Cardiac septum (tissue), 1 donor: ENCODE measurements at regions not wholly inside any gene's neighbourhood (a gene's known extent, or its start where the extent isn't known, plus 50 kb on each side); places are given as distances from the start of the nearest gene placed in this dataset.

ENCODE experiments used
- DNase-seq: peaks from one replicate; pipeline ENCODE4 v3.0.0-alpha.2; 2020; ENCODE audit warnings: low spot score
- intact Hi-C: fragments of 100-400 bp; cut with DNase I; formaldehyde crosslinking; loops from one replicate; pipeline ENCODE4 v1.14.0; 2022
- donor health status: DM: no; HTN: no; CAD: no.

DNA sequence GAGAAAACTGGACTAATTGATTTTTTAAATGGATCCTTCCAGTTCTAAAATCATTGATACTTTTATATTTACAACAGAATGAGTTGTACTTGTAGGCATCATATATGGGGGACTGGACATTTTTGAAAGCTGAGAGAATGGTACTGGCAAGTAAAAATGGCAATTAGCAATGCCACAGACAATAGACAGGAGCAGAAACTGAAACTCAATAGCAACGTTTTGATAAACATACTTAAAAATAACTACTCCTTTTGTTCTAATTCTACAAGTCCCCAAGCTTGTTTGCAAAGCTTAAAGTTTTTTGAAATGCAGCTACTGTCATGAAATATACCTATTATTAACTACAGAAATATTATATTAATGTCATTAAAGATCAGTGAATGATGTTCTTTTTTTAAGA, 52.8 kb upstream of the FBXL7 start:
- no peak for DNase-seq
- intact Hi-C loops: no loop called here

GRCh38 chr5:15446552-15446951, 53.4 kb upstream of the FBXL7 start:
- no peak for DNase-seq
- intact Hi-C loops: no loop called here

DNA sequence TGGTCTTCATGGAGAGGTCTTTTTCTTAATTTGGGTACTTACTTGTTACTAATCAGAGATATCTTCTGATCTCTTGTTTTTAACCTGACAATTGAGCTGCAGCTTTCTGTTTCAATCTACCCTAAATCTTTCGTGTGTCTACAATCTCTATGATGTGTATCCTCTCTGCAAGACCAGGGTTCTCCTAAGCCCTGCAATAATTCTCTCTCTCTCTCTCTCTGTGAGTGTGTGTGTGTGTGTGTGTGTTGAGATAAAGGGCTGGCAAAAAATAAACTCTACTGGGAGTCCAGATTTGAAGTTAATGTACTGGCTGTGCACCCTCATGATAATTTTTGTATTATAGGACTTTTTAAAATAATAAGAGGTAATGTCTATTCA, 57.8 kb upstream of the FBXL7 start:
- intact Hi-C loops: no loop called here
- no peak for DNase-seq

DNA sequence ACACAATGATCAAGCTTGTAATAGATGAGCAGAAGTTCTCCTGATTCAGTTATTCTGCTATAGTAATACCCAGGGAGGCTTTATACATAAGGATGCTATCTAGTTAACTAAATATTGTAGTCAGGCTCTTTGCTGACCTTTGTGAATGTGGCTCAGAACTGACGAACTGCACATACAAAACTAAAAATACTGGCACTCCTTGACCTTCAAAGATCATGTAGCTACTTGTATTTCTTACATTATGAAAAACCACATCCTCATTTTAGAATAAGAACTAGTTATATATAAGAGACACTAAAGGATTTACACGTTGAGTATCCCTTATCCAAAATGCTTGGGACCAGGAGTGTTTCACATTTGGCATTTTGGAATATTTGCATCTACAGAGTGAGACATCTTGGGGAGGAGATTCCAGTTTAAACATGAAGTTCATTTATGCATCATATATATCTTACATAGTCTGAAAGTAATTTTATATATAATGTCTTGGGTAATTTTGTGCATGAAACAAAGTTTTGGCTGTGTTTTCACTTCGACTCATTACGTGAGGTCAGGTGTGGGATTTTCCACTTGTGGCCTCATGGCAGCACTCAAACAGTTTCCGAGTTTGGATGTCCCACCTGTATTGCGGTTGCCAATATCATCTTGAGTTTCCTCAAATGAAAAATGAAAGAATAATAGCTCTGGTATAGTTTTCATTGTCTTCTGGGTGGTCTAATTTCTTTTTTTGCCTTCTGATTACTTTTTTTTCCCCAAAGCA, 58.4 kb upstream of the FBXL7 start:
- intact Hi-C loops: no loop called here
- DNase-seq: no peak

DNA sequence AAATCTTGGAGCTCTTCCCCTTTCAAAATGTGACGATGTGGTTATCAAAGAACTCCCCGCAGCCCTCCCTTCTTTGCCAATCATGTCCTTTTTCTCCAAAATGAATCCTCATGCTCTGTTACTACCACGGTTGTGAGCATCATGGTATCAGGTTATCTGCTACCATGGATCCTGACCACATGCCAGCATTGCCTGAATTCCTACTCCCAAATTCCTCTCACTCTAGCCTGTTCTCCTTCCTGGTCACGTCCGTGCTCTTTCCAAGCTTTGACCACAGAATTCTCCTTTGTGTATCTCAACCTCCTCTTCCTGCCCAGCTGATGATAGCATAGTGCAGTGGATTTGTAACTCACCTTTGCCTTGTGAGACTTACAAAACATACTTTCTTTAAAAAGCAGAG, 59.5 kb upstream of the FBXL7 start:
- intact Hi-C loops: no loop called here

GRCh38 chr5:15439801-15440200, 60.2 kb upstream of the FBXL7 start:
- intact Hi-C loops: no loop called here
- DNase-seq: no peak

More for the DNA sequence above, 59.5 kb upstream of the FBXL7 start:
- no peak for DNase-seq

DNA sequence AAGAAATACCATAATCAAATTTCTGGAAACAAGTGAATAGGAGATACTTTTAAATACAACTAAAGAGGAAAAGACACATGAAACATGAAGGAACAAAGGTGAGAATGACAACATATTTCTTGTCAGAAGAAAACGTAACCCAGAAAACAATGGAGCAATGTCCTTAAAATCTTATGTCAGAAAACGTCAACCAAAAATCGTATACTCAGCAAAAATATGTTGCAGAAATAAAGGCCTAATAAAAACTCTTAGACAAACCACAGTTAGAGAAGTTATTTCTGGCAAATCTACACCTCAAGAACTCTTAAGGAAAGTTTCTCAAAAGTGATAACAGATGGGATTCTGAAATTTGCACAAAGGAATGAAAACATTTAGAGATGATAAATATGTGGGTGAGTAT, 66.3 kb upstream of the FBXL7 start:
- intact Hi-C loops: no loop called here
- DNase-seq: no peak

DNA sequence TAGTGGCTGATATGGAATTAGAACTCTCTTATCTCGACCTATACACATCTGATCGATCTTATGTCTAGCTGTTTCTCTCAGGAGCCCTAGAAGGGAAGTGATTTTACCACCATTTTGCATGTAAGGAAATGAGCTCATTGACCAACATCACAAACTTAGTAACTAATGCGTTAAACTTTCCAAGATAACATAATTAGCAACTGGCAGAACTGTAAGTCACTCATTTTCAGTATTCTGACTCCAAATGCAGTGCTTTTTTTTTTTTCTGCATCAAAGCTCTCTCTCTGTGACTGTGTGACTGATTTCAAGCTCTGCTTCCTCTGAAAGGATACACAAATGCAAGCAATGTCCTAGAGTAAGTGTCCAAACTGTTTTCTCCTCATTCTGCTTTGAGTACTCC, 68.1 kb upstream of the FBXL7 start:
- intact Hi-C loops: no loop called here
- DNase-seq: no peak

DNA sequence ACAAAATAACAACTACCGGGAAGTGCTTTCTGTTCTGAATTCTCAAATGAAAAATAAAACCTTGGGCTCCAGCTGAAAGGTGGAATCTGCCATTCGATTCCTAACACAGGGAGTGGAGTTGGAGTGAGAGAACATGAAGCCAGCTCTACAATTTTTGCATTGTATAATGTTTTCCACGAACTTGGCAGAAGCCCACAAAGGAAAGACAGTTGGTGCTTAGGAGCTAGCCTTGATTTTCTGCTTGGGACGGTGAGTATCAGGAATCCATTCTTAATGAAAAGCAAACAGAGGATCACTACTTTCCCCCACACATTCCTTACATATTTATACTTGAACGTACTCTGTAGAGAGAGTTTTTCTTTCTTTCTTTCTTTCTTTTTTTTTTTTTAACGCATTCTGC, 74.2 kb upstream of the FBXL7 start:
- intact Hi-C loops: no loop called here

DNA sequence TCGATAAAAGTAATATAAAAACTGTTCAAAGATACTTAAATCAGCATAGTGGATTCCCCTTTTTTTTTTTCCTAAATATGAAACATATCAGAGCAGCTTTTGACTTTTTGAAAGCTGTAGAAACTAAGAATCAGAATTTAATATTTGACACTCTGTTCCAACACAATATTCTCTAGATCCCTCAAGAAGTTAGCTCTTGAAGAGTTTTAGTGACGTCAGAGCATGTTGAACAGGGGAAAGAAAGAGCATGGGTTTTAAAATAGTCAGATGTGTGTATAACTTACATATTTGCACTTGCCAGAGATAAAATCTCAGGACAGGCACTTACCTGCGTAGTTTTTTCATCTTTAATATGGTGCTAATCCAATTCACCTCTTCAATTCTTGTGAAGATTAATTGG, 75.2 kb upstream of the FBXL7 start:
- DNase-seq: no peak
- intact Hi-C loops: no loop called here

More for the DNA sequence above, 74.2 kb upstream of the FBXL7 start:
- no peak for DNase-seq

- DNase-seq: no peak
- intact Hi-C loops: no loop called here
Observed at GRCh38 chr5:15421921-15422412, 78.0 kb upstream of the FBXL7 start.

DNA sequence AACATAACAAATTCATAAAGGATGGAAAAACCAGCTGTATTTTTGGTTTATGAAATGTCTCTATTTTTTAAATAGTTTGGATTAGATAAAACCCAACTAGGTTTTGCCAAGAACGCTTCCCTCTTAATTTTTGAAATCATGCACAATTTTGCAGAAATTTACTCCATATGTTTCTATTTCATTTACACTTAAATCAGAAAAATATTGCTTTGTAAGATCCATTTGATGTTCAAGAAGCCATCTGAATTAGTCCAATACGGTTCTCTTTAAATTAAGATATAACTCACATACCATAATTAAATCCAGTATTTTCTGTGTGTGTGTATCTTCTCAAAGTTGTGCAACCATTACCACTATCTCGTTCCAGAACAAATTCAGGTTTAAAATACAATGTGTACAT, 78.6 kb upstream of the FBXL7 start:
- no peak for DNase-seq
- intact Hi-C loops: no loop called here

GRCh38 chr5:15420201-15420600, 79.8 kb upstream of the FBXL7 start:
- no peak for DNase-seq
- intact Hi-C loops: no loop called here

DNA sequence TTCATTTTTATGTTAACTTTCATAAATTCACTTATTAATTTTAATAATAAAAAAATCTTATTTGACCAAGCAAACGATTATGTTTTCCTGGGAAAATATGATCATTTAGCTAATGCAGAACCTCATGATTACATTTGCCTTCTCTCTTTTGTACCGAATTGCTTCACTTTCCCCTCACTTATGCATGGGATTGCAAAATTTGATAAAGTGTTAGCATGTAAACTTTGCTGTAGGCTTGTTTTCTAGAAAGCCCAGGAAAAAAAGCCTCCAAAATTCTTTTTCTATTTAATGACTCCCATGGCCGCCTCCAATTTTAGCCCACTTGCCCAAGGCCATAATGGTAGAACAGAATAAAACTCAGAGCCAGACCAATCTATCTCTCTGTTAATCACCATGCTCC, 82.8 kb upstream of the FBXL7 start:
- intact Hi-C loops: no loop called here
- no peak for DNase-seq

GRCh38 chr5:15406478-15406877, 93.5 kb upstream of the FBXL7 start:
- no peak for DNase-seq
- intact Hi-C loops: no loop called here

DNA sequence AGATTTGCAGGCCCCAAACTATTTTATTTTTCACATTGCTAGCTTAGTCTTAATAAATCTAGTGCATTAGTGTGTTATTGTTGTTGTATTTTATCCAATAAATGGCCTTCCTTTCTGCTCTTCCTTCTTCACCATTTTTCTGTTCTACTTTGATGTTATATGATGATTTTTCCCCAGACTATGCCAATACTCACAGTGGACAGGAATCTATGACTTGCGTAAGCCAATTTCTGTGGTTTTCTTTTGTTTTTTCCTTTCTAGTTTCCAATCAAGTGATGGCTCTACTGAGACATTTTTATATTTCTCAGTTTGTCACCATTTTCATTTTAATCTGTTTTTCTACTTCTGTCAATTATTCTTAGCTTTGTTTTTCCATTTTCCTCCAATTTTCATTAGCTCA, 106.8 kb upstream of the FBXL7 start:
- intact Hi-C loops: no loop called here
- no peak for DNase-seq

DNA sequence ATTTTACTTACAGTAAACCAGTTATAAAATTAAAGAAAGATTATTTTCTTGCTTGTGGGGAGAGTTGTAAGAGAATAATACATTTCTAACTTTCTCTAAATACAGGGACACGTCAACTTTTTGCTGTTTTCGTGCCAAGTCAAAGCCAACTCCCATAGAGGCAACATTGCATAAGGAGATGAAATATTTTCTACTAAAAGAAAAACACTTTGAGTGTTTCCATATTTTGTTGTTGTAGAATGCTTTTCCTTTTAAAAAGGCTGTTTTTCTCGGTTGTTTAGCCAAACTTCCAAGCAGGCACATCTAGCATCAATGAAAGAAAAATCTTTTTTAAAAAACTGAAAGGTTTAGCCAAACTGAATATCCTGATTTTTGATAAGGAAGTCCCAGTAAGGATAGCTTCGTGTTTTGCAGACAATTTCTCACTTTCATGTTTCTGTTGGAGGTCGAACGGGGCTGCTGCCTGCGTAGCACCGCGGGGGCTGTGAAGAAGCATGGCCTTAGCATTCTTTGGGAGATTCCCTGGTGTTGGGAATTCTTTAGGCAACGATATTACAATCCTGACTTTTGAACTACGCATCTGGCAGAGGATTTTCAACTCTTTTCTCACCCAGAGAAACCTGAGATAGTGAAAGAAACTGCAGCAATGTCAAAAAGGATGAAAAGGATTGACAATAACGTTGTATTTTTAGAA, 108.1 kb upstream of the FBXL7 start:
- intact Hi-C loops: no loop called here
- DNase-seq: no peak

- no peak for DNase-seq
- intact Hi-C loops: no loop called here
Observed at GRCh38 chr5:15388866-15389265, 111.1 kb upstream of the FBXL7 start.

GRCh38 chr5:15387931-15388524, 112.0 kb upstream of the FBXL7 start:
- intact Hi-C loops: no loop called here
- no peak for DNase-seq

DNA sequence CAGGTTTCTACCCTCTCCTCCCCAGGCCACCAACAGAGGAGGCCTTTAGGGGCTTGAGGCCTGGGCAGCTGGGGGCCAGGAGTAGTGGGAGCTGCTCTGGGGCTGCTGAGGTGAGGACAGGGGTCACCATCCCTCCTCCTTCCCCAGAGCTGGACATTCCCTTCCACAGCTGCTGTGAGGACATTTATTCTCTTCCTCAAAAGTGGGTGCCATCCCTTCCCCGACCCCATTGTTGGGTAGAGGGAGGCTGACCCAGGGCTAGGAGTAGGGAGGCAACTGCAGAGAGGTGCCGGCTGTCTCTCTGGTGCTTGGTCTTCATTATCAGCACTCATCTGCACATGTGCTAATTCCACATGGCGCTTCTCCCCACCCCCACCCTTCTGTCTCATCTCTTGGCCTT, 113.9 kb upstream of the FBXL7 start:
- intact Hi-C loops: no loop called here
- no peak for DNase-seq

- intact Hi-C loops: no loop called here
- DNase-seq: no peak
Observed at GRCh38 chr5:15385553-15385952, 114.4 kb upstream of the FBXL7 start.
